ENCODE measurements at regions not wholly inside any gene's neighbourhood (a gene's known extent, or its start where the extent isn't known, plus 50 kb on each side); places are given as distances from the start of the nearest gene placed in this dataset.

DNA sequence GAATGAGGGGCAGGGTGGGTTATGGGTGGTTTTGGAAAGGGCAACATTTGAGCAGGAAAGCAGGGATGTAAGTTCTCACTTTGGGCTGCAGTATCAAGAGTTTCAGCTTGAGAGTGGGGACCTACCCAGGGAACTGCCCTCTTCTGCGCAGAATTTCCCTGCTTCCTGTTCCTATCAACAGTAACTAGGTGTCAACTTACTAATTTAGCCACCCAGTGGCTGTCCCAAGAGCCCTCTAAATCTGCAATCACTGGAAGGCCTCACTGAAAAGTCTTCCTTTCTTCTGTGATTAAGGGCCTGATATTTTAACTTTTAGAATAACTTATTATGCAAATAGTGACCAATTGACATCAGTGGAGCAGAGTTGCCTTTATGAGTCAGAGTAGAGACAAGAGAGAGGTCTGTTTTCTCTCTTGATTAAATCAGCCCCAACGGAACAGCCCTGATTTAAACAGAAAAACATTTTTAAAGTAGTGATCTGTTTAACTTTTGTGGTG lies 118.2 kb upstream of the RIPOR2 start:
- H3K27me3 ChIP-seq (ENCODE audit: insufficient read depth, low read length, poor library complexity, severe bottlenecking): no peaks in the 10 kb centered on the region
- H3K9ac ChIP-seq (ENCODE audit: low read depth, low read length, poor library complexity, severe bottlenecking): peak overlapping the region; percentile 92
- TF ChIP-seq EZH2phosphoT487 (IDR thresholded peaks at IDR 0.05; ENCODE audit: borderline replicate concordance): no peak
- TF ChIP-seq, protein P1, sequence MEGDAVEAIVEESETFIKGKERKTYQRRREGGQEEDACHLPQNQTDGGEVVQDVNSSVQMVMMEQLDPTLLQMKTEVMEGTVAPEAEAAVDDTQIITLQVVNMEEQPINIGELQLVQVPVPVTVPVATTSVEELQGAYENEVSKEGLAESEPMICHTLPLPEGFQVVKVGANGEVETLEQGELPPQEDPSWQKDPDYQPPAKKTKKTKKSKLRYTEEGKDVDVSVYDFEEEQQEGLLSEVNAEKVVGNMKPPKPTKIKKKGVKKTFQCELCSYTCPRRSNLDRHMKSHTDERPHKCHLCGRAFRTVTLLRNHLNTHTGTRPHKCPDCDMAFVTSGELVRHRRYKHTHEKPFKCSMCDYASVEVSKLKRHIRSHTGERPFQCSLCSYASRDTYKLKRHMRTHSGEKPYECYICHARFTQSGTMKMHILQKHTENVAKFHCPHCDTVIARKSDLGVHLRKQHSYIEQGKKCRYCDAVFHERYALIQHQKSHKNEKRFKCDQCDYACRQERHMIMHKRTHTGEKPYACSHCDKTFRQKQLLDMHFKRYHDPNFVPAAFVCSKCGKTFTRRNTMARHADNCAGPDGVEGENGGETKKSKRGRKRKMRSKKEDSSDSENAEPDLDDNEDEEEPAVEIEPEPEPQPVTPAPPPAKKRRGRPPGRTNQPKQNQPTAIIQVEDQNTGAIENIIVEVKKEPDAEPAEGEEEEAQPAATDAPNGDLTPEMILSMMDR (conservative IDR thresholded peaks at IDR 0.05; ENCODE audit: low read length): peak; percentile 26
- H3K4me1 ChIP-seq (ENCODE audit: insufficient read depth, low read length, poor library complexity, severe bottlenecking): peaks cover 93% of the 10 kb centered on the region
- no peaks in the 10 kb centered on the region for H3K36me3 ChIP-seq (ENCODE audit: insufficient read depth, low read length)
- no peaks in the 10 kb centered on the region for H3K9me2 ChIP-seq (replicated peaks; ENCODE audit: low read depth, low read length)
- peak overlapping the region; percentile 47 for H3K4me3 ChIP-seq (ENCODE audit: low read length, poor library complexity, severe bottlenecking)
- no peak overlapping the region for H2AFZ ChIP-seq (ENCODE audit: low read length)
- 0 out of 2 replicates have a peak, but pooled peaks cover 6% of the 10 kb centered on the region for H3K79me2 ChIP-seq (ENCODE audit: insufficient read depth, low read length)
- peaks cover 35% of the 10 kb centered on the region for H3F3A ChIP-seq (ENCODE audit: low read depth)
- peak overlapping the region; percentile 61 for H3K4me2 ChIP-seq (ENCODE audit: low read depth, low read length, poor library complexity, severe bottlenecking)
- no peaks in the 10 kb centered on the region for H3K9me3 ChIP-seq (ENCODE audit: insufficient read depth, low read depth, low read length)
- H4K20me1 ChIP-seq (ENCODE audit: insufficient read depth, low read length, poor library complexity, severe bottlenecking): no peaks in the 10 kb centered on the region

GRCh38 chr6:25054469-25054868 lies 118.7 kb upstream of the RIPOR2 start:
- H3K79me2 ChIP-seq (ENCODE audit: insufficient read depth, low read length): 0 out of 2 replicates have a peak, but pooled peaks cover 6% of the 10 kb centered on the region
- H2AFZ ChIP-seq (ENCODE audit: low read length): no peak overlapping the region

DNA sequence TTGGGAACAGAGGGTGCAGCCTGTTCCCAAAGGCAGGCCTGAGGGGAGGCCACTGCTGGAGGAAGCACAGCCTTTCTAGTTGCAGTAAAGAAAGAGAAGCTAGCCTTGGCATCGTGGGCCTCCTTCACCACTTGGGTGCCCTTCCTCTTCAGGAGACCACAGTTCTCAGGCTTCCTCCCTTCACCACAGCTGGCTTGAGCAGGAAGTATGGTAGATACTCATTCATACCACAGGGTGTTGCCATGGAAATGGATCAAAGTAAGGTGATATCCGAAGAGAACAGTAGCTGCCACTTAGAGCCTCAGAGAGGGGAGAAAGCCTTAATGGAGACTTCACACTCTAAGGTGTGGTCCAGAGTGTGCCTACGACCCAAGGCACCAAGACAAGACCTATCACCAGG lies 120.4 kb upstream of the RIPOR2 start:
- H3K9me2 ChIP-seq (replicated peaks; ENCODE audit: low read depth, low read length): no peaks in the 10 kb centered on the region
- H3F3A ChIP-seq (ENCODE audit: low read depth): peaks cover 18% of the 10 kb centered on the region
- 0 out of 2 replicates have a peak, but pooled peaks cover 6% of the 10 kb centered on the region for H3K79me2 ChIP-seq (ENCODE audit: insufficient read depth, low read length)
- no peak overlapping the region for H2AFZ ChIP-seq (ENCODE audit: low read length)
- no peaks in the 10 kb centered on the region for H3K27me3 ChIP-seq (ENCODE audit: insufficient read depth, low read length, poor library complexity, severe bottlenecking)
- H3K36me3 ChIP-seq (ENCODE audit: insufficient read depth, low read length): no peaks in the 10 kb centered on the region
- peaks cover 84% of the 10 kb centered on the region for H3K4me1 ChIP-seq (ENCODE audit: insufficient read depth, low read length, poor library complexity, severe bottlenecking)
- peak overlapping the region; percentile 68 for H3K4me3 ChIP-seq (ENCODE audit: low read length, poor library complexity, severe bottlenecking)
- H3K4me2 ChIP-seq (ENCODE audit: low read depth, low read length, poor library complexity, severe bottlenecking): peak overlapping the region; percentile 94
- peak overlapping the region; percentile 92 for H3K9ac ChIP-seq (ENCODE audit: low read depth, low read length, poor library complexity, severe bottlenecking)
- H4K20me1 ChIP-seq (ENCODE audit: insufficient read depth, low read length, poor library complexity, severe bottlenecking): no peaks in the 10 kb centered on the region
- no peaks in the 10 kb centered on the region for H3K9me3 ChIP-seq (ENCODE audit: insufficient read depth, low read depth, low read length)
- TF ChIP-seq EZH2phosphoT487 (IDR thresholded peaks at IDR 0.05; ENCODE audit: borderline replicate concordance): no peak
- TF ChIP-seq, protein P1 (conservative IDR thresholded peaks at IDR 0.05; ENCODE audit: low read length): no peak

More at GRCh38 chr6:25054469-25054868, 118.7 kb upstream of the RIPOR2 start:
- Histone ChIP-seq H3K36me3 (ENCODE audit: insufficient read depth, low read length) (no peaks in the 10 kb centered on the region), H3K9ac (ENCODE audit: low read depth, low read length, poor library complexity, severe bottlenecking) (peak overlapping the region; percentile 92), H3K4me3 (ENCODE audit: low read length, poor library complexity, severe bottlenecking) (peak overlapping the region; percentile 30), H3K27me3 (ENCODE audit: insufficient read depth, low read length, poor library complexity, severe bottlenecking) (no peaks in the 10 kb centered on the region), H3K4me2 (ENCODE audit: low read depth, low read length, poor library complexity, severe bottlenecking) (peak overlapping the region; percentile 61), H4K20me1 (ENCODE audit: insufficient read depth, low read length, poor library complexity, severe bottlenecking) (no peaks in the 10 kb centered on the region), H3K9me2 (replicated peaks; ENCODE audit: low read depth, low read length) (no peaks in the 10 kb centered on the region), H3F3A (ENCODE audit: low read depth) (peaks cover 31% of the 10 kb centered on the region), H3K9me3 (ENCODE audit: insufficient read depth, low read depth, low read length) (no peaks in the 10 kb centered on the region), H3K4me1 (ENCODE audit: insufficient read depth, low read length, poor library complexity, severe bottlenecking) (peaks cover 90% of the 10 kb centered on the region)
- TF ChIP-seq, protein P1 (conservative IDR thresholded peaks at IDR 0.05; ENCODE audit: low read length): no peak
- no peak for TF ChIP-seq EZH2phosphoT487 (IDR thresholded peaks at IDR 0.05; ENCODE audit: borderline replicate concordance)

Measured in Loucy (cell line).